HepG2 (cell line): ENCODE measurements at regions not wholly inside any gene's neighbourhood (a gene's known extent, or its start where the extent isn't known, plus 50 kb on each side); places are given as distances from the start of the nearest gene placed in this dataset.

Experiments used
- FOXK2 ChIP-seq: fragments of 450-650 bp; IDR thresholded peaks from 2 replicates; pipeline ENCODE4 v1.6.1; 2016
- TF ChIP-seq, protein P1 (sequence below): sonication (generic); formaldehyde crosslinking; IDR thresholded peaks from 2 replicates; pipeline ENCODE4 v1.5.0; 2020; ENCODE audit warnings: mild to moderate bottlenecking, missing genetic modification reagents, moderate library complexity
- TF ChIP-seq, protein P2 (sequence below): sonication (generic); formaldehyde crosslinking; IDR thresholded peaks from 2 replicates; pipeline ENCODE4 v1.5.0; 2020; ENCODE audit warnings: missing genetic modification reagents, mild to moderate bottlenecking, borderline replicate concordance

DNA sequence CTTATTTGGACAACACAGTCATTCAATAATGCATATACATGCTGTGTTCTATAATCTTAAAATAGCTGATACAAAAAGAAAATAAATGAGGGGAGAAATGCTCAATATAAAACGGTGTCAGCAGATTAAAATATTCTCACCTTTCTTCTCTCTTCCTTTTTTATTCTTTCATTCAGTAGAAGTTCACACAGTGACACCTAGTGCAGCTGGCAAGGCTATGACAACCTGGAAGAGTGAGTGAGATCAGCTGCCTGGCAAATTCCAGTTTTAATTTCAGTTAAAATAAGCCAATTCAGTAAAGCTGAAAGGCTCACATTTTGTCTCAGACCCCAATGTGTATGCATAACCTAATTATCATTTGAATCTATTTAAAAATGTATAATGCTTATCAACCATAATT, 150.3 kb downstream of the RASEF start:
- no peak for TF ChIP-seq FOXK2
- TF ChIP-seq, protein P1, sequence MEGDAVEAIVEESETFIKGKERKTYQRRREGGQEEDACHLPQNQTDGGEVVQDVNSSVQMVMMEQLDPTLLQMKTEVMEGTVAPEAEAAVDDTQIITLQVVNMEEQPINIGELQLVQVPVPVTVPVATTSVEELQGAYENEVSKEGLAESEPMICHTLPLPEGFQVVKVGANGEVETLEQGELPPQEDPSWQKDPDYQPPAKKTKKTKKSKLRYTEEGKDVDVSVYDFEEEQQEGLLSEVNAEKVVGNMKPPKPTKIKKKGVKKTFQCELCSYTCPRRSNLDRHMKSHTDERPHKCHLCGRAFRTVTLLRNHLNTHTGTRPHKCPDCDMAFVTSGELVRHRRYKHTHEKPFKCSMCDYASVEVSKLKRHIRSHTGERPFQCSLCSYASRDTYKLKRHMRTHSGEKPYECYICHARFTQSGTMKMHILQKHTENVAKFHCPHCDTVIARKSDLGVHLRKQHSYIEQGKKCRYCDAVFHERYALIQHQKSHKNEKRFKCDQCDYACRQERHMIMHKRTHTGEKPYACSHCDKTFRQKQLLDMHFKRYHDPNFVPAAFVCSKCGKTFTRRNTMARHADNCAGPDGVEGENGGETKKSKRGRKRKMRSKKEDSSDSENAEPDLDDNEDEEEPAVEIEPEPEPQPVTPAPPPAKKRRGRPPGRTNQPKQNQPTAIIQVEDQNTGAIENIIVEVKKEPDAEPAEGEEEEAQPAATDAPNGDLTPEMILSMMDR: no peak
- TF ChIP-seq, protein P2, sequence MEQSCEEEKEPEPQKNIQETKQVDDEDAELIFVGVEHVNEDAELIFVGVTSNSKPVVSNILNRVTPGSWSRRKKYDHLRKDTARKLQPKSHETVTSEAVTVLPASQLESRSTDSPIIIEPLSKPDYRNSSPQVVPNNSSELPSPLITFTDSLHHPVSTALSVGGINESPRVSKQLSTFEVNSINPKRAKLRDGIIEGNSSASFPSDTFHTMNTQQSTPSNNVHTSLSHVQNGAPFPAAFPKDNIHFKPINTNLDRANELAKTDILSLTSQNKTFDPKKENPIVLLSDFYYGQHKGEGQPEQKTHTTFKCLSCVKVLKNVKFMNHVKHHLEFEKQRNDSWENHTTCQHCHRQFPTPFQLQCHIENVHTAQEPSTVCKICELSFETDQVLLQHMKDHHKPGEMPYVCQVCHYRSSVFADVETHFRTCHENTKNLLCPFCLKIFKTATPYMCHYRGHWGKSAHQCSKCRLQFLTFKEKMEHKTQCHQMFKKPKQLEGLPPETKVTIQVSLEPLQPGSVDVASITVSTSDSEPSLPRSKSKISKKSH (CRISPR knock-in tag): no peak
